DMS 273 (cell line): ENCODE measurements at regions not wholly inside any gene's neighbourhood (a gene's known extent, or its start where the extent isn't known, plus 50 kb on each side); places are given as distances from the start of the nearest gene placed in this dataset.

Experiments
- DNase-seq: peaks from one replicate; lab custom pipeline; 2025; ENCODE audit not compliant: unreplicated experiment; lab: John Stamatoyannopoulos, UW

- DNase-seq: no peak
Measured at GRCh38 chr4:35252866-35253265, 991.4 kb downstream of the ARAP2 start.

GRCh38 chr4:35253331-35253730 lies 991.0 kb downstream of the ARAP2 start:
- DNase-seq: no peak

GRCh38 chr4:35286434-35286833 lies 957.9 kb downstream of the ARAP2 start:
- DNase-seq: no peak

- no peak for DNase-seq
Measured at GRCh38 chr4:35300996-35301774, 943.1 kb downstream of the ARAP2 start.

- no peak for DNase-seq
Measured at GRCh38 chr4:35315419-35315818, 928.9 kb downstream of the ARAP2 start.

GRCh38 chr4:35325908-35326453 lies 918.3 kb downstream of the ARAP2 start:
- DNase-seq: no peak

- DNase-seq: no peak
Measured at GRCh38 chr4:35342833-35343232, 901.5 kb downstream of the ARAP2 start.

GRCh38 chr4:35347276-35347675 lies 897.0 kb downstream of the ARAP2 start:
- DNase-seq: no peak

GRCh38 chr4:35358001-35358584 lies 886.2 kb downstream of the ARAP2 start:
- no peak for DNase-seq

GRCh38 chr4:35364321-35364870 lies 879.9 kb downstream of the ARAP2 start:
- no peak for DNase-seq

GRCh38 chr4:35365186-35365585 lies 879.1 kb downstream of the ARAP2 start:
- DNase-seq: no peak

- no peak for DNase-seq
Measured at GRCh38 chr4:35399912-35400311, 844.4 kb downstream of the ARAP2 start.

GRCh38 chr4:35423104-35423503 lies 821.2 kb downstream of the ARAP2 start:
- DNase-seq: no peak

GRCh38 chr4:35447474-35447873 lies 796.8 kb downstream of the ARAP2 start:
- no peak for DNase-seq

- no peak for DNase-seq
Measured at GRCh38 chr4:35459045-35459444, 785.3 kb downstream of the ARAP2 start.

- peak; percentile 45 for DNase-seq
Measured at GRCh38 chr4:35461931-35462659, 782.2 kb downstream of the ARAP2 start.

GRCh38 chr4:35463251-35463952 lies 780.9 kb downstream of the ARAP2 start:
- DNase-seq: peak; percentile 0

- DNase-seq: no peak
Measured at GRCh38 chr4:35464964-35465528, 779.3 kb downstream of the ARAP2 start.

GRCh38 chr4:35491093-35491492 lies 753.2 kb downstream of the ARAP2 start:
- DNase-seq: no peak

- DNase-seq: no peak
Measured at GRCh38 chr4:35493977-35494376, 750.3 kb downstream of the ARAP2 start.

GRCh38 chr4:35494955-35495354 lies 749.4 kb downstream of the ARAP2 start:
- DNase-seq: no peak
